GM19351 (cell line): ENCODE measurements at regions not wholly inside any gene's neighbourhood (a gene's known extent, or its start where the extent isn't known, plus 50 kb on each side); places are given as distances from the start of the nearest gene placed in this dataset.
"Not testable (repeated sequence)": the region's sequence is repeated elsewhere in the genome, so short reads cannot be mapped to it uniquely, and the experiment has no call there.

Experiments
- ATAC-seq: cut with Tn5 transposase; IDR thresholded peaks from one replicate; pipeline ENCODE4 v1.9.1; 2021; ENCODE audit warnings: mild to moderate bottlenecking, moderate library complexity; ENCODE audit not compliant: unreplicated experiment

DNA sequence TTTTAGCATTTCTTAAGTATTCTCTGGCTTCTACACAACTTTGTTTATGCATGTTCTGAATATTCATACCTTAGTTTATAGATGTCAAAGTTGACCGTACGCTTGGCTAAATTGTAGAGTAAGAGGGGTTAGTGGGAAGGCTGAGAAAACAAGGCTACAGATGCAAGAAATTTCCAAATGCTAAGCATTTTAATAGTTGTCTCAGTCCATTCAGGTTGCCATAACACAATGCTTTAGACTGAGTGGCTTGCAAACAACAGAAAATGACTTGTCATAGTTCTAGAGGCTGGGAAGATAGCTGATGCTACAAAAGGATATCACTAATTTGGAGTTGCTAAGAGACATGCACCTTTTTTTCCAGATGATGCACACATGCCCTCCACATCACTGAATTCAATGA lies 53.0 kb upstream of the C1QTNF3 start:
- ATAC-seq = not testable (repeated sequence)

- ATAC-seq = not testable (repeated sequence)
These were observed 56.9 kb upstream of the C1QTNF3 start for GRCh38 chr5:34099891-34100290.

- ATAC-seq = not testable (repeated sequence)
These were observed 58.6 kb upstream of the C1QTNF3 start for GRCh38 chr5:34101567-34101966.

GRCh38 chr5:34108897-34109296 lies 65.9 kb upstream of the C1QTNF3 start:
- not testable (repeated sequence) for ATAC-seq

- ATAC-seq = not testable (repeated sequence)
These were observed 81.3 kb upstream of the C1QTNF3 start for GRCh38 chr5:34124280-34124679.

GRCh38 chr5:34125354-34125753 lies 82.3 kb upstream of the C1QTNF3 start:
- peak; percentile 95 for ATAC-seq

DNA sequence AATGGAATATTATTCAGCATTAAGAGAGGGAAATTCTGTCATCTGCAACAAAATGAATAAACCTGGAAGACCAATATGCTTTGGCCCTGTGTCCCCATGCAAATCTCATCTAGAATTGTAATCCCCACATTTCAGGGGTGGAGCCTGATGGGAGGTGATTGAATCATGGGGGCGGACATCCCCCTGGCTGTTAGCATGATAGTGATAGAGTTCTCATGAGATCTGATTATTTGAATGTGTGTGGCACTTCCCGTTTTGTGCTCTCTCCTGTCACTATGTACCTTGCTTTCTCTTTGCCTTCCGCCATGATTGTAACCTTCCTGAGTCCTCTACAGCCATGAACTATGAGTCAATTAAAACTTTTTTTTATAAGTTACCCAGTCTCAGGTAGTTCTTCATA lies 83.7 kb upstream of the C1QTNF3 start:
- not testable (repeated sequence) for ATAC-seq

- ATAC-seq = not testable (repeated sequence)
These were observed 84.8 kb upstream of the C1QTNF3 start for GRCh38 chr5:34127818-34128217.

DNA sequence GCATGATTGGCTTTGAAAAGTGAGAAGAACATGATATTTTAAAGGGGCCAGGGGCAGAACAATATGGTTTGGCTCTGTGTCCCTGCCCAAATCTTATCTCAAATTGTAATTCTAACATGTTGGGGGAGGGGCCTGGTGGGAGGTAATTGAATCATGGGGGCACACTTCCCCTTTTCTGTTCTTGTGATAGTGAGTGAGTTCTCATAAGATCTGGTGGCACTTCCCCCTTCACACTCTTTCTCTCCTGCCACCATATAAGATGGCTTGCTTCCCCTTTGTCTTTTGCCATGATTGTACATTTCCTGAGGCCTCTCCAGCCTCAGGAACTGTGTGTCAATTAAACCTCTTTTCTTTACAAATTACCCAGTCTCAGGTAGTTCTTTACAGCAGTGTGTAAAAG lies 85.9 kb upstream of the C1QTNF3 start:
- not testable (repeated sequence) for ATAC-seq

DNA sequence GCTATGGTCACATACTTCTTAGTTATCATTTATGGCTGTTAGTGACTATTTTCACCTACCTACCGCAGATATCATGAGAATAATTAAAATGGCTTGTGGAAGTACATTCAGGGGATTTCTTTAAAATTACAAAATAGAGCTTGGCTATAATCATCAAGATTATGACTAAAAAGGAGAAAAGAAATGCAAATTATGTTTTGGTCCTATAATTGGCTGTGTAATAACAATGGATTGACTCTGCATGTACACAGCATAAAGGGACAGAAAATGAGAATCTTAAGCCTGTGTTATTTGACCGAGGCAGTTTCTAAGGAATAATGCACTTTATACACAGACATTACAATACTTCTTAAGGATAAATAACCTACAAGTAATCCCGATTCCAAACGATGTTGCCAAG lies 112.0 kb upstream of the C1QTNF3 start:
- ATAC-seq = not testable (repeated sequence)

- ATAC-seq = peak; percentile 70
These were observed 113.8 kb upstream of the C1QTNF3 start for GRCh38 chr5:34156703-34157414.

DNA sequence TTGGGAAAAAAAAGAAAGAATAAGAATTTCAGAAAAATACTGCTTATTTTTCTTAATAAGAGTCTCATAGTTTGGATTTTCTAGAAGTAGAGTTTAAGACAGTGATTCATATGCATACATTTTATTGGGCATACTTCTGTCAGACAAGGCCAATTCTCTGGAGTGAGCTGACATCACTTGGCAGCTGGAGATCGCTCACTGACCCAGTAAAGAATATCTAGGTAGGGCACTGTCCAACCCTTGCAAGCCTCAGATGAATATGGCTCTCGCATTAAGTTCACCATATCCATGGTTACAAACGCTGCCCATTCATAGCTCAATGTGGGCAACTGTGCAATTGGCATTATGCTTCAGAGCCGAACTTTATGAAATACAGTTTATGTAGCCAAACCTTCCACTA lies 117.9 kb upstream of the C1QTNF3 start:
- not testable (repeated sequence) for ATAC-seq

- not testable (repeated sequence) for ATAC-seq
These were observed 128.4 kb upstream of the C1QTNF3 start for GRCh38 chr5:34171398-34171797.

DNA sequence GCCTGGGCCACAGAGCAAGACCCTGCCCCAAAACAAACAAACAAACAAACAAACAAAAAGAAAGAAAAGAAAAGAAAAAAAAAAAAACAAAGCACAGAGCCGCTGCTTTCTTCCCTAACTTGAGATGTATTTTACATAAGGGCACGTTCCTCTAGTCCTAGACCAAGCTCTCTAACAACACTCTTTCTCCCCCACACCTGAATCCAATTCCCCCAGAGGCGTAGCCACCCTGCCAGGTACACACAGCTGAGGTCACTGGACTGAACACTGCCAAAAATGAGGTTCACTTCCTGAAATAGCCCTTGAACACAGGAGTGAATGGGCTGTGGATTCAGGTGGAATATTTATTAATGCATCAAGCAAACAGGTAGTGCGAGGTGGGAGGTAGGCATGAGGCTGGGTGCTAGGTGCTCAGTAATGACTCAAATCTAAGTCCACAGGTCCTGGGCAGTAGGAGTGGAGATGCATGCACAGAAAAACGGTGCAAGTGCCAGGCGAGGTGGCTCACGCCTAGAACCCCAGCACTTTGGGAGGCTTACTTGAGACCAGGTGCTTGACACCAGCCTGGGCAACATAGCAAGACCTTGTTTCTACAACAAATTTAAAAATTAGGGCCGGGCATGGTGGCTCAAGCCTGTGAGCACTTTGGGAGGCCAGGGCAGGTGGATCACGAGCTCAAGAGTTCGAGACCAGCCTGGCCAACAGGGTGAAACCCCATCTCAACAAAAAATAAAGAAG lies 136.6 kb upstream of the C1QTNF3 start:
- ATAC-seq = not testable (repeated sequence)

GRCh38 chr5:34180225-34180624 lies 137.2 kb upstream of the C1QTNF3 start:
- not testable (repeated sequence) for ATAC-seq

DNA sequence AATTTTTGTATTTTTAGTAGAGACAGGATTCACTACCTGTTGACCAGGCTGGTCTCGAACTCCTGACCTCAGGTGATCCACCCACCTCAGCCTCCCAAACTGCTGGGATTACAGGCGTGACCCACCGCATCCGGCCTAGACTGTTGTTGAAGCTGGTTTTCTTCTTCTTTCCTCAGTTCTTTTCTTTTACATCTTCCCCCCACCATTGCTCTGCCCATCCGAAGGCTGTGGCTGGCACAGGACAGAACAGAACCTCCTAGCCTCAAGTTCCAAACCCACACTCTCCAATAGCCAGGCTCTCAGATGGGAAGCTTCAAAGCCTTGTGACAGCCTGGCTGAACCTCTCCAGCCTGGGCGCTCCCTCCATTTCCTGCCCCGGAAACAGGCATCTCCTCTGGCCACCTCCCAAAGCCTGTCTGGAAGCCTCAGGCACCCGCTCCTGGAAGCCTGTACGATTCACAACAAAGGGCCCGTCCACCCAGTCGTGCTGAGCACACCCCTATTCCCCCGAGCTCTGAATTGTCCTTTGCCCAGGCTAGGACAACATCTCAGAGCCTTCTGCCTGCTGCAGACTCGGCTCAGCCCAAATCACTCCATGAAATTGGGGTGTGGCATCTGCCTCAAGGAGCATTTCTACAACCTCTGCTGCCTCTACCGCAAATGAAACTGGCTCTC lies 138.1 kb upstream of the C1QTNF3 start:
- ATAC-seq = not testable (repeated sequence)

- not testable (repeated sequence) for ATAC-seq
These were observed 142.0 kb upstream of the C1QTNF3 start for GRCh38 chr5:34185005-34185404.

DNA sequence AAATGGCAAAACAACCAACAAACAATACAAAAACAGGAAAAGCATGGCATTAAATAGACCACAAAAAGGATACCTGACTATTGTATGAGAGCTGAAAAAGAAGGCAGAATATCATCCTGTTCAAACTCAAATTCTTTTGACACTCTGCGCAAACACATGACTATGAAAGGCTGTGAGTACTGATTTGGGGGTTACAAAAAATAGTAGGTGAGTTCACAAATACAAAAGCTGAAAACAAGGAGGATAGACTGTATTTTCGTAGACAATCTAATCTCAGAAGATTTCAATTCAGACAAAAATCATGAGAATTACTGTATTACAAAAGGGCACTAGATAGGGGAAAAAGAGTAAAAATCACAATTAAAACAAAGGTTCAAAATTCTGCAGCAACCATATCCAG lies 142.6 kb upstream of the C1QTNF3 start:
- not testable (repeated sequence) for ATAC-seq

DNA sequence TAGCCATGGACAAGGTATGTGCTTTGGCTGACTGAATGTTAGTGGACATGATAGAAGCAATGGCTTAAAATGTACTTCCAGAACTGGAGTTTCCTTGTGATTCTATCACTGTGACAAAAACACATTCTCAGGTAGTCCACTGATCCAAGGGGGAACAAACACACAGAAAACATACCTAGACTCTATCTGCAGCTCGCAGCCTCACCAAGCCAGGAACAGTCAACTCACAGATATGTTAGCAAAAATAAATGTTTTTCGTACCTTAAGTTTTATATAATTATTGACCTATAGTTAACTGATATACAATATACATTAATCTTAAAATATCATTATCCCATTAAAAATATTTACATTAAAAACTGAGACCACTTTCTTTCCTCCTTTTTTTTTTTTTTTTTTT lies 143.1 kb upstream of the C1QTNF3 start:
- not testable (repeated sequence) for ATAC-seq

GRCh38 chr5:34186865-34187264 lies 143.9 kb upstream of the C1QTNF3 start:
- not testable (repeated sequence) for ATAC-seq

DNA sequence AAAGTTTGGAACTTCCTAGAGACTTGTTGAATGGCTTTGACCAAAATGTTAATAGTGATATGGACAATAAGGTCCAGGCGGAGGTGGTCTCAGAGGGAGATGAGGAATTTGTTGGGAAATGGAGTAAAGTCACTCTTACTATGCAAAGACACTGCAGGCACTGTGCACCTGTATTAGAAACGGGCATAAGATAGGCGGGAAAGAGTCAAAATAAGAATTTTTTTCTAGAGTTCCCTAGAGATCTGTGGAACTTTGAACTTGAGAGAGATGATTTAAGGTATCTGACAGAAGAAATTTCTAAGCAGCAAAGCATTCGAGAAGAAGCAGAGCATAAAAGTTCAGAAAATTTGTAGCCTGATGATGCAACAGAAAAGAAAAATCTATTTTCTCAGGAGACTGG lies 144.4 kb upstream of the C1QTNF3 start:
- not testable (repeated sequence) for ATAC-seq
